ENCODE measurements at regions not wholly inside any gene's neighbourhood (a gene's known extent, or its start where the extent isn't known, plus 50 kb on each side); places are given as distances from the start of the nearest gene placed in this dataset.

DNA sequence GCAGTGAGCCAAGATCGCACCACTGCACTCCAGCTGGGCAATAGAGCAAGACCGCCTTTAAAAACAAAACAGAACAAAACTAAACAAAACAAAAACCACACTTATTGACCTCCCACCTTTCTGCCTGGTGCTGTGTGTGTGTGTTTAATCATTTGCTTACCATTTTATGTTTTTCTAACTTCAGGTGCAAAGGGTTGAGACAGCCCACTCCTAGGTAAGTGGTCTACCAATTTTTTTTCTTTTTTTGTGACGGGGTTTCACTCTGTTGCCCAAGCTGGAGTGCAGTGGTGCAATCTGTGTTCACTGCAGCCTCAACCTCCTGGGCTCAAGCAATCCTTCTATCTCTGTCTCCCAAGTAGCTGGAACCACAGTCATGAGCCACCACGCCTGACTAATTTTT lies 65.8 kb downstream of the SALL1 start:
- DNase-seq, result no peak

GRCh38 chr16:51084074-51084928 lies 66.8 kb downstream of the SALL1 start:
- DNase-seq, result no peak

GRCh38 chr16:51072591-51072990 lies 78.5 kb downstream of the SALL1 start:
- DNase-seq, result no peak

DNA sequence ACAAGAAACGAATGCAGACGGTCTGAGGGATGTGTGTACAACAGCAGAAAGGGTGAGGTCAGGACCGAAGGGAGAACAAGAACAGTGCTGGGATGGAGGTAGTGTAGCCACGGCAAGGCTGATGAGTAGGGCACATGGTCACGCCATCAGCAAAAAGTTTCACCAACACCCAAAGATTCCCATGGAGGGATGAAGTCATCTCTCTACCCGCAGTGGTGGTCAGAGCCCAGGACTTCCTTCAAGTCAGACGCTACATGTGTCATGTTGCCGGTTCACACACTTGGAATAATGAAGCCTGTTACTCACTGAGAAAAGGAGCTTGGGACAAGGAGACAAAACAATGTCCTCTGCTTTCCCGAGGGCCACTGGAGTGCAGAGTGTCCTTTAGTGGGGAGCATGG lies 79.7 kb downstream of the SALL1 start:
- no peak for DNase-seq

DNA sequence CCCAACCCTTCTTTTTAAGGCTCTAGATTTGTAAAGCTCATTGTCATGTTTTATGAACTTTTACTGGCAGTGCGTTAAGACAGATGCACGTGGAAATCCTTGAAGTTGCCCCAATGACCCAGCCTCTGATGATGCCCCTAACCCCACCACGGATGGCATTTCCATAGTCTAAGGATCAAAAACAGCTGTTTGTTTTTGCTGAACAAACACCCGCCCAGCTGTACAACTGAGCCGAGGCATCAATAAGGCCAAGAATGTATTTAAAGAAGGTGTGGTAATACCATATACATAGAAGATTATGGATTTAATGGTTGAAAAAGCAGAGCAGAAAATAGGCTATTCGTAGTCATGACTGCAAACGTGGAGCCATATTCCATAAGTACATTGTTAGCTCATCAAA lies 83.7 kb downstream of the SALL1 start:
- no peak for DNase-seq

DNA sequence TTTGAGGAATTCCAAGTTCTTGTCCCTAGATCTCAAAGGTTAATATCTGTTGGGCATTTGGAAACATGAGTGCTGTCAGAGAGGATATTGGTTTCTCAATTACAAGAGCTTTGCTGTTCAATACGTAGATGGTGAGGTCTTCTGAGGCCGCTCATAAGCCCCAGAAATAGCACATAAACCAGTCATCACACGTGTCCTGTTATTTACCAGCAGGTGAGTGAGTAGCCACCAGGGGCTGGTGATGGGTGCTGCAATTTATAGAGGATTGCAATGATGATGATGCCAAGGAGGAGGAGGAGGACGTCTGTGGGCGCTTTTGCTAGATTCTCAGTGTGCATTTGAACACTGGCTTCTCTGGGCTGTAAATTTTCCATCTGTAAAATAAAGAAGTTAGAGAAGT lies 89.0 kb downstream of the SALL1 start:
- no peak for DNase-seq

- DNase-seq, result no peak
These were observed 89.7 kb downstream of the SALL1 start for GRCh38 chr16:51061328-51061727.

- no peak for DNase-seq
These were observed 93.1 kb downstream of the SALL1 start for GRCh38 chr16:51057969-51058337.

- DNase-seq, result no peak
These were observed 93.8 kb downstream of the SALL1 start for GRCh38 chr16:51057102-51057793.

GRCh38 chr16:51056331-51056730 lies 94.7 kb downstream of the SALL1 start:
- no peak for DNase-seq

- DNase-seq, result no peak
These were observed 95.6 kb downstream of the SALL1 start for GRCh38 chr16:51055434-51055833.

- DNase-seq, result no peak
These were observed 97.3 kb downstream of the SALL1 start for GRCh38 chr16:51053775-51054174.

- no peak for DNase-seq
These were observed 99.4 kb downstream of the SALL1 start for GRCh38 chr16:51051671-51052070.

DNA sequence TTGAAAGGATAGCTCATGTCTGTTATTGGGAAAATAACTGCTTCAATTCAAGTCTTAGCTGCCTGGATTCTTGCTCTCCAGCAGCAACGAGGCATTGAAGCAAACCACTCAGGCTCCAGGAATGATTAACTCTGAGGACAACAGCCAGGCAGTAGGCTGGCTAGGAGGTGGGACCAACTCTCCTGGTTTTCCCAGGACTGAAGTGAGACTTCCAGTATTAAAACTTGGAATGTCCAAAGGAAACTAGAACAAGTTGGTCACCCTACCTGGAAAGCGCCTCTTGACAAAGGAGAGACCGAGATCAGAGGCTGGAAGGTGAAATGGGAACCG lies 100.7 kb downstream of the SALL1 start:
- DNase-seq, result no peak

DNA sequence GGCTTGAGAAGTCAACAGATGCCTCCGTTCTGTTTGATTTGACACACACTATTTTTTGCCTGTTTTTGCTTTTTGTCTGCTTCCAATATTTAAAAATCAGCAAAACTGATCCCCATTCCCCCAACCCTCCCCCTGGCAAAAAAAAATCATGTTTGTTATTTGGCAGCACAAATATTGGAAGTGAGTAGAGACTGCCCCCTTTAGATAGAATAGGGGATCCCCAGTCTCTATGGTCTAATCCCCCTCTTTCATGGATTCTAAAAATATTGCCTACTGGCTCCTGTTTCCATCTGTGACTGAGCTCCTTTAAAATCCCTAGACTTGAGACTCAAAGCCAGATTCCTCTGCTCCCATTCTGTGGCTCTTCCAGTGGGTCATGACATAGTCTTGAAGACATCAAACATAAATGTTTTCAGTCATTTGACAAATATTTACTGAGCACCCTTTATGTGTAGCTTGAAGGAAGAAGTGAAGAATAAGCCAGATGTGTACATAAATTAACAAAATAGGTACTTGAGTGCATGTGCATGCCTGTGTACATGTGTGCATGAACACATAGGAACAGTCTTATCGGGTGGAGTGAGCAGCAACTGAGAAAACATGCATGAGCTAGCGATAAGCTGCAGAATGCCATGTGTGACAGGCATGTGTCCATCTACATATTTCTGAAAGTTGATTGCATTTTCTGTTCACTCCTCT lies 101.2 kb downstream of the SALL1 start:
- no peak for DNase-seq

DNA sequence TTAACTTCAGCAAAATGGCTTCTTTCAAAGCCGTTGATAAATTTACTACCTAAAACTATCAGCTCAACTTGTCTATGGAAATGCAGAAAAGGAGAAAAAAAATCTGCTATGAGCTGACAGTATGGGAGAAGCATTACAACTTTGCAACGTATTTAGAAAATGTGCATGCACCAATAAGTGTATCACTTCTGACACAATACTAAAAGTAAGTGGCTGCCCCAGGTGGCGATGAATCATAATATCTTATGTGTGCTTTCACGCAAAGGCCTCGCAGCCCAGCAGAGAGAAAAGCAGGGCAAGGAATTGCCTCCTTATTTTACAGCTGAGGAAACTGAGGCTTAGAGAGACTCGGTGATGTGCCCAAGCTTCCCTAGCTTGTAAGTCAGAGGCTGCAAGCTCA lies 101.8 kb downstream of the SALL1 start:
- no peak for DNase-seq

GRCh38 chr16:51048544-51048943 lies 102.5 kb downstream of the SALL1 start:
- no peak for DNase-seq

- DNase-seq, result no peak
These were observed 105.3 kb downstream of the SALL1 start for GRCh38 chr16:51045794-51046193.

DNA sequence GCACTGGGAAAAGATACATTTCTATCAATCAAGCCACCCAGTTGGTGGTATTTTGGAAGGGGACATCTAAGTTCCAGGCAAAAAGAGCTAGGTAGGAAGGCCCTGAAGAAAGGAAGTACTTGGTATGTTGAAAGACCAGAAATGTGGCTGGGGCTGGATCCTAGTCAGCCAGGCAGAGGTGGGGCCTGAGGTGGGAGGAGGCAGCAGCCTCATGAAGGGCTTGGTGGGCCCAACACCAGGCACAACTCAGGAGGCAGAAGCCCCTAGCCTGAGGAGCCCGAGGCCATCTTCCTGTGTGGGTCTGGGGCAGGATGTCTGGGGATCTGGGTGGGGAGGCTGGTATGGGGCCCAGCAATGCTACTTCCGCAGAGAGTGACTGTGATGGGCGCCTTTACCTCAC lies 105.9 kb downstream of the SALL1 start:
- DNase-seq, result no peak

GRCh38 chr16:51041546-51041945 lies 109.5 kb downstream of the SALL1 start:
- no peak for DNase-seq

- DNase-seq, result no peak
These were observed 110.4 kb downstream of the SALL1 start for GRCh38 chr16:51040637-51041036.

GRCh38 chr16:51039638-51040331 lies 111.3 kb downstream of the SALL1 start:
- DNase-seq, result no peak

- no peak for DNase-seq
These were observed 115.4 kb downstream of the SALL1 start for GRCh38 chr16:51035711-51036110.

GRCh38 chr16:51035110-51035498 lies 116.0 kb downstream of the SALL1 start:
- DNase-seq, result no peak

Data from NCI-H1694 (cell line).